Panc1 (cell line): ENCODE measurements at regions not wholly inside any gene's neighbourhood (a gene's known extent, or its start where the extent isn't known, plus 50 kb on each side); places are given as distances from the start of the nearest gene placed in this dataset.
"Not testable (repeated sequence)": the region's sequence is repeated elsewhere in the genome, so short reads cannot be mapped to it uniquely, and the experiment has no call there.

Source experiments
- ATAC-seq: fragments of 200-7000 bp; cut with Tn5 transposase; 2 replicates; pipeline ENCODE4 v1.9.1; 2020; ENCODE audit warnings: mild to moderate bottlenecking, moderate library complexity
- BruUV-seq: library from RNA; stranded (reverse); fragments of 400-500 nt; replicated peaks from 2 replicates; lab custom pipeline; 2021; lab: Mats Ljungman, UMichigan
- CTCF ChIA-PET: fragments of 300-600 bp; sonication (Branson Sonifier 250); formaldehyde crosslinking; loops from one replicate; lab custom pipeline; 2022; ENCODE audit warnings: antibody characterized with exemption; lab: Charles Lee
- POLR2A ChIA-PET: fragments of 300-600 bp; sonication (Branson Sonifier 250); formaldehyde crosslinking; loops from one replicate; lab custom pipeline; 2022; ENCODE audit warnings: antibody characterized with exemption; lab: Charles Lee
- DNase-seq: peaks from one replicate; pipeline ENCODE4 v3.0.0-alpha.2; 2010; ENCODE audit warnings: low read depth, low spot score
- H3K27ac ChIP-seq: 2 replicates; pipeline ENCODE4 v1.5.1; 2011; ENCODE audit warnings: mild to moderate bottlenecking, low read length, inconsistent platforms
- H3K27me3 ChIP-seq: fragments of 200-500 bp; sonication (Bioruptor generic); 2 replicates; pipeline ENCODE4 v1.6.0; 2014; ENCODE audit warnings: low read length, inconsistent platforms; ENCODE audit not compliant: control insufficient read depth, insufficient read depth
- H3K36me3 ChIP-seq: fragments of 200-500 bp; sonication (Bioruptor generic); 2 replicates; pipeline ENCODE4 v1.5.1; 2014; ENCODE audit warnings: inconsistent platforms, mild to moderate bottlenecking, low read length, moderate library complexity; ENCODE audit not compliant: control insufficient read depth, insufficient read depth
- H3K4me1 ChIP-seq: 2 replicates; pipeline ENCODE4 v1.5.1; 2011; ENCODE audit warnings: inconsistent platforms, mild to moderate bottlenecking, low read length, moderate library complexity; ENCODE audit not compliant: control insufficient read depth, insufficient read depth
- H3K4me3 ChIP-seq, 2 experiments: 2 replicates each; pipeline ENCODE4 v1.5.1; 2011 to 2012; ENCODE audit warnings: low read depth in 2 of 2, low read length in 2 of 2, mild to moderate bottlenecking in 2 of 2, inconsistent platforms in 1 of 2, moderate library complexity in 1 of 2
- H3K9me3 ChIP-seq: fragments of 200-500 bp; sonication (Bioruptor generic); 2 replicates; pipeline ENCODE4 v1.5.1; 2014; ENCODE audit warnings: low read depth, mild to moderate bottlenecking, inconsistent platforms, low read length, moderate library complexity; ENCODE audit not compliant: control insufficient read depth, insufficient read depth
- CTCF ChIP-seq: fragments of 450-650 bp; IDR thresholded peaks from 2 replicates; pipeline ENCODE4 v1.5.1; 2017; ENCODE audit warnings: mild to moderate bottlenecking
- POLR2AphosphoS5 ChIP-seq: IDR thresholded peaks from 2 replicates; pipeline ENCODE4 v1.6.1; 2012; ENCODE audit warnings: mild to moderate bottlenecking, low read depth, low read length, moderate library complexity
- REST ChIP-seq, 2 experiments: IDR thresholded peaks; 2 replicates each; pipeline ENCODE4 v1.6.1; 2011 to 2012; ENCODE audit warnings: low read depth in 2 of 2, control low read depth in 1 of 2, low read length in 1 of 2, mild to moderate bottlenecking in 1 of 2, moderate library complexity in 1 of 2; ENCODE audit not compliant: insufficient read depth in 1 of 2
- SIN3A ChIP-seq: IDR thresholded peaks from 2 replicates; pipeline ENCODE4 v1.6.1; 2012; ENCODE audit warnings: low read depth, mild to moderate bottlenecking, low read length, moderate library complexity, borderline replicate concordance; ENCODE audit not compliant: insufficient read depth
- TCF7L2 ChIP-seq: IDR thresholded peaks from 2 replicates; pipeline ENCODE4 v1.6.1; 2011; ENCODE audit warnings: mild to moderate bottlenecking, low read depth, low read length, inconsistent platforms
- in situ Hi-C: cut with HindIII; loops from 2 replicates; pipeline ENCODE4 v1.10.0; 2016; ENCODE audit warnings: low sequenced_read_pairs, low pct_unique_long_range_greater_than_20kb
- intact Hi-C: fragments of 100-400 bp; cut with micrococcal nuclease; formaldehyde crosslinking; loops from one replicate; pipeline ENCODE4 v1.10.0; 2022; ENCODE audit not compliant: unreplicated experiment

- intact Hi-C loops = no loop called here
- Histone ChIP-seq H3K27ac (no peak overlapping the region), H3K4me3 (no peak overlapping the region), H3K36me3 (no peaks in the 10 kb centered on the region), H3K9me3 (no peaks in the 10 kb centered on the region), H3K4me1 (no peaks in the 10 kb centered on the region), H3K27me3 (no peaks in the 10 kb centered on the region)
- in situ Hi-C loops = no loop called here
- ATAC-seq (no peak), DNase-seq (no peak)
- no TSS peak for BruUV-seq
- no peak for TF ChIP-seq SIN3A
- no peak for TF ChIP-seq TCF7L2
- TF ChIP-seq POLR2AphosphoS5 = no peak
- TF ChIP-seq REST (IDR thresholded peaks at IDR 0.05; ENCODE audit: insufficient read depth in 1 of 2, low read depth in 2 of 2, low read length in 1 of 2) = no peak
- TF ChIP-seq CTCF = no peak
- ChIA-PET POLR2A (no interaction called here), CTCF (no interaction called here)
Measured at GRCh38 chr2:52264488-52264887, 1232.6 kb upstream of the NRXN1 start.

DNA sequence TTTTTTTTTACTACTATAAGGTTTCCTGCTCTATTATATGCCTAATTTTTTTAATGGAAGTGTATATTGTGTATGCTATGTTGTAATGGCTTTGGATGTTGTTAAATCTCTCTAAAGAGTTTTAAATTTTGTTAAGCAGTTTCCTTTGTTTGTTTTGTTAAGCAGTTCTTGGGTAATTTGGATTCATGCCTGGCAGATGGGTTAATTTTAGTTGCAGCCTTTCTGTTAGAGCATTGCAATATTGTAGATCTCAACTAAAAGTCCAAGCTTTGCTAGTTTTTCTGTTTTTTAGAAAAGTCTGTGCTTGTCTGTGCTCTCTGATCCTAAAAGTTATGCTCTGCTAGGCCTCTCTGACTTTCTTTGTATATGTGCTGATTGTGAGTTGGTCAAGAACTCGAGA is 1229.0 kb upstream of the NRXN1 start:
- Histone ChIP-seq H3K9me3 (no peaks in the 10 kb centered on the region), H3K4me1 (no peaks in the 10 kb centered on the region), H3K4me3 (no peak overlapping the region), H3K36me3 (no peaks in the 10 kb centered on the region), H3K27me3 (no peaks in the 10 kb centered on the region), H3K27ac (no peak overlapping the region)
- in situ Hi-C loops = no loop called here
- CTCF ChIA-PET = no interaction called here
- intact Hi-C loops = no loop called here
- BruUV-seq = no TSS peak
- no peak for ATAC-seq
- DNase-seq = no peak
- TF ChIP-seq CTCF (no peak), SIN3A (no peak), POLR2AphosphoS5 (no peak), TCF7L2 (no peak)
- POLR2A ChIA-PET = no interaction called here

DNA sequence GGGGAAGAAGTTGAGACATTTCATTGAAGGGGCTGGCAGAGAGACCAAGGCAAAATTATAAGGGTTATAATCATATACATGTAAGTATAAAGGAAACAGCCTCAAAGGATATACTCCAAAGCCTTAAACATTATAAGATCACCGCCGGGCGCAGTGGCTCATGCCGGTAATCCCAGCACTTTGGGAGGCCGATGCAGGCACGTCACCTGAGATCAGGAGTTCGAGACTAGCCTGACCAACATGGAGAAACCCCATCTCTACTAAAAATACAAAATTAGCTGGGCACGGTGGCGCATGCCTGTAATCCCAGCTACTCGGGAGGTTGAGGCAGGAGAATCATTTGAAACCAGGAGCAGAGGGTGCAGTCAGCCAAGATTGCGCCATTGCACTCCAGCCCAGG is 1227.0 kb upstream of the NRXN1 start:
- POLR2A ChIA-PET, H3K36me3 ChIP-seq, H3K9me3 ChIP-seq, H3K27ac ChIP-seq, CTCF ChIA-PET, H3K4me3 ChIP-seq, H3K27me3 ChIP-seq, H3K4me1 ChIP-seq, ATAC-seq, BruUV-seq, in situ Hi-C loops, DNase-seq, intact Hi-C loops: not testable (repeated sequence)
